K562 (cell line): ENCODE measurements at regions not wholly inside any gene's neighbourhood (a gene's known extent, or its start where the extent isn't known, plus 50 kb on each side); places are given as distances from the start of the nearest gene placed in this dataset.

Experiments used
- ATAC-seq: fragments of 200-7000 bp; cut with Tn5 transposase; 3 replicates; pipeline ENCODE4 v1.9.1; 2020; ENCODE audit warnings: moderate library complexity
- BruUV-seq: library from RNA; stranded (reverse); fragments of 400-500 nt; replicated peaks from 2 replicates; lab custom pipeline; 2021; lab: Mats Ljungman, UMichigan
- CTCF ChIA-PET: fragments of 300-600 bp; formaldehyde crosslinking; extraction: SDS; loops from one replicate; lab custom pipeline; 2021; ENCODE audit warnings: low intra/inter-chr PET ratio; lab: Yijun Ruan, JAX
- POLR2A ChIA-PET: fragments of 300-600, 350-650 bp; sonication (Branson Sonifier 250); formaldehyde crosslinking; extraction: SDS; loops from one replicate; lab custom pipeline; 2021; ENCODE audit warnings: antibody characterized with exemption, inconsistent platforms; lab: Yijun Ruan, JAX
- DNase-seq, 4 experiments: peaks; one replicate each; pipeline versions ENCODE4 v3.0.0 to v3.0.0-alpha.2; 2011 to 2018; ENCODE audit warnings: low spot score in 3 of 4, mixed read lengths in 3 of 4; ENCODE audit errors: extremely low read depth in 1 of 4
- FAIRE-seq: peaks from 2 replicates; lab custom pipeline; 2011; peaks lifted over from hg19 to GRCh38; lab: Jason Lieb, UNC
- H2AFZ ChIP-seq: 2 replicates; pipeline ENCODE4 v1.6.0; 2011; ENCODE audit warnings: low read depth, low read length, control low read depth, inconsistent platforms
- H3K27ac ChIP-seq: fragments of 200-600 bp; 3 replicates; pipeline ENCODE4 v1.8.0; 2011; ENCODE audit warnings: low read depth, mild to moderate bottlenecking, control low read depth, inconsistent platforms, low read length, moderate library complexity, mixed read lengths; ENCODE audit errors: extremely low read depth
- H3K27me3 ChIP-seq, 2 experiments: fragments of 300-600 bp in 1 of 2; 2 replicates in 1 of 2; 3 replicates in 1 of 2; pipeline versions ENCODE4 v1.6.0 to v1.8.0; 2011; ENCODE audit warnings: inconsistent platforms in 2 of 2, low read length in 2 of 2, mild to moderate bottlenecking in 1 of 2, mixed read lengths in 1 of 2, moderate library complexity in 1 of 2; ENCODE audit not compliant: control insufficient read depth in 2 of 2, insufficient read depth in 2 of 2
- H3K36me3 ChIP-seq: fragments of 300-600 bp; 3 replicates; pipeline ENCODE4 v1.8.0; 2011; ENCODE audit warnings: mild to moderate bottlenecking, low read length, inconsistent platforms; ENCODE audit not compliant: control insufficient read depth, insufficient read depth
- H3K4me1 ChIP-seq, 2 experiments: fragments of 200-600 bp in 1 of 2; replicated peaks in 1 of 2; 2 replicates in 1 of 2; 3 replicates in 1 of 2; pipeline versions ENCODE4 v1.5.1 to v1.8.0; 2011; ENCODE audit warnings: inconsistent platforms in 2 of 2, low read length in 2 of 2, mild to moderate bottlenecking in 1 of 2, mixed read lengths in 1 of 2, moderate library complexity in 1 of 2; ENCODE audit not compliant: control insufficient read depth in 2 of 2, insufficient read depth in 2 of 2
- H3K4me2 ChIP-seq: 2 replicates; pipeline ENCODE4 v1.6.1; 2011; ENCODE audit warnings: low read length, control low read depth, inconsistent platforms, mixed read lengths; ENCODE audit not compliant: insufficient read depth
- H3K4me3 ChIP-seq: fragments of 200-600 bp; sonication (generic), shearing (Covaris generic); 2 replicates; pipeline ENCODE4 v1.5.1; 2016; ENCODE audit warnings: control low read depth, inconsistent platforms
- H3K79me2 ChIP-seq: fragments of 200-600 bp; 3 replicates; pipeline ENCODE4 v1.8.0; 2011; ENCODE audit warnings: low read length, inconsistent platforms; ENCODE audit not compliant: control insufficient read depth, insufficient read depth
- H3K9ac ChIP-seq, 2 experiments: 2 replicates each; pipeline versions ENCODE4 v1.6.0 to v1.6.1; 2011; ENCODE audit warnings: low read depth in 2 of 2, low read length in 2 of 2, control low read depth in 1 of 2, inconsistent platforms in 1 of 2, mild to moderate bottlenecking in 1 of 2, mixed read lengths in 1 of 2; ENCODE audit not compliant: insufficient read depth in 1 of 2
- H3K9me1 ChIP-seq: one replicate; pipeline ENCODE4 v1.6.0; 2011; ENCODE audit warnings: inconsistent platforms, mild to moderate bottlenecking, low read length, moderate library complexity; ENCODE audit not compliant: control insufficient read depth, insufficient read depth
- H3K9me3 ChIP-seq: replicated peaks from 2 replicates; pipeline ENCODE4 v1.5.1; 2011; ENCODE audit warnings: low read depth, low read length, inconsistent platforms; ENCODE audit not compliant: control insufficient read depth, insufficient read depth
- H4K20me1 ChIP-seq: replicated peaks from 2 replicates; pipeline ENCODE4 v1.6.1; 2011; ENCODE audit warnings: low read length, inconsistent platforms, mixed read lengths; ENCODE audit not compliant: control insufficient read depth, insufficient read depth
- BACH1 ChIP-seq: fragments of 200-800 bp; sonication (Bioruptor generic); IDR thresholded peaks from 2 replicates; pipeline ENCODE4 v1.6.1; 2016; ENCODE audit warnings: missing genetic modification characterization, missing compliant biosample characterization
- C11orf30 ChIP-seq: fragments of 450-650 bp; IDR thresholded peaks from 2 replicates; pipeline ENCODE4 v1.6.1; 2016; ENCODE audit warnings: low read depth, mild to moderate bottlenecking
- HBP1 ChIP-seq: fragments of 450-650 bp; formaldehyde crosslinking; IDR thresholded peaks from 2 replicates; pipeline ENCODE4 v1.4.0; 2022; ENCODE audit warnings: missing genetic modification characterization
- HOXB6 ChIP-seq: fragments of 250-450 bp; sonication (Bioruptor Pico); IDR thresholded peaks from 2 replicates; pipeline ENCODE4 v1.5.1; 2022; ENCODE audit warnings: mild to moderate bottlenecking, borderline replicate concordance
- KAT8 ChIP-seq: fragments of 450-650 bp; IDR thresholded peaks from 2 replicates; pipeline ENCODE4 v1.6.1; 2016; ENCODE audit warnings: low read depth, mild to moderate bottlenecking
- MYBL2 ChIP-seq, 2 experiments: fragments of 450-650 bp in 1 of 2; sonication (generic) in 1 of 2; formaldehyde crosslinking in 1 of 2; IDR thresholded peaks; 2 replicates each; pipeline versions ENCODE4 v1.6.1 to v1.8.1; 2017 to 2022; ENCODE audit warnings: borderline replicate concordance in 1 of 2, inconsistent platforms in 1 of 2, low read depth in 1 of 2, mild to moderate bottlenecking in 1 of 2, missing genetic modification reagents in 1 of 2, moderate library complexity in 1 of 2
- POLR2G ChIP-seq: fragments of 200-400 bp; formaldehyde crosslinking; IDR thresholded peaks from 2 replicates; pipeline ENCODE4 v1.6.1; 2017; ENCODE audit warnings: low read depth, mild to moderate bottlenecking, antibody characterized with exemption, low read length, moderate library complexity
- ZNF197 ChIP-seq: fragments of 200-800 bp; sonication (Bioruptor generic); IDR thresholded peaks from 2 replicates; pipeline ENCODE4 v1.6.1; 2016; ENCODE audit warnings: low read depth, missing genetic modification characterization, missing compliant biosample characterization
- ZNF41 ChIP-seq: fragments of 250-450 bp; sonication (Bioruptor Pico); conservative IDR thresholded peaks from 2 replicates; pipeline ENCODE4 v1.4.0; 2020; ENCODE audit warnings: mild to moderate bottlenecking
- ZNF785 ChIP-seq: fragments of 250-450 bp; sonication (Bioruptor Pico); IDR thresholded peaks from 2 replicates; pipeline ENCODE4 v1.4.0; 2020; ENCODE audit warnings: mild to moderate bottlenecking
- ZNF830 ChIP-seq: fragments of 250-450 bp; sonication (Bioruptor Pico); IDR thresholded peaks from 2 replicates; pipeline ENCODE4 v1.5.0; 2021; ENCODE audit warnings: mild to moderate bottlenecking
- WGBS: fragments of 100-300 bp; shearing (Covaris generic); methylation state at CpG from one replicate; pipeline ENCODE4 v1.1.6; 2016; ENCODE audit warnings: low coverage, mixed read lengths; ENCODE audit not compliant: insufficient coverage; ENCODE audit errors: missing lambda C conversion rate; 5-methylcytosine and 5-hydroxymethylcytosine counted together
- in situ Hi-C: fragments of 300-500 bp; cut with MboI; formaldehyde crosslinking; loops from 4 replicates; pipeline ENCODE4 v1.15.0; 2018; ENCODE audit warnings: inconsistent platforms, mixed read lengths
- intact Hi-C: fragments of 100-400 bp; cut with micrococcal nuclease; formaldehyde crosslinking; loops from 2 replicates; pipeline ENCODE4 v1.14.2; 2022

GRCh38 chr13:83589814-83590213 is 292.5 kb downstream of the SLITRK1 start (continued):
- TF ChIP-seq ZNF830 (no peak), KAT8 (no peak), ZNF197 (CRISPR knock-in tag) (no peak), C11orf30 (peak; percentile 46; the same call in 1 of the 2 replicates), MYBL2 (IDR thresholded peaks at IDR 0.05; ENCODE audit: low read depth) (no peak), MYBL2 (CRISPR knock-in tag; IDR thresholded peaks at IDR 0.05; ENCODE audit: borderline replicate concordance) (no peak), ZNF785 (CRISPR knock-in tag) (no peak), POLR2G (no peak)
- TF ChIP-seq, all 486 proteins: peak for 5

GRCh38 chr13:83577183-83577582 is 305.1 kb downstream of the SLITRK1 start:
- no peak for ATAC-seq
- ChIA-PET POLR2A (no interaction called here), CTCF (no interaction called here)
- no peak for DNase-seq
- no peaks in the 10 kb centered on the region for H3K27me3 ChIP-seq
- no peak overlapping the region for H2AFZ ChIP-seq
- in situ Hi-C loops (no loop called here), intact Hi-C loops (no loop called here)
- no TSS peak for BruUV-seq
- no peaks in the 10 kb centered on the region for H4K20me1 ChIP-seq
- no peak for FAIRE-seq
- H3K4me1 ChIP-seq, result no peaks in the 10 kb centered on the region
- H3K9me1 ChIP-seq, result no peaks in the 10 kb centered on the region
- WGBS, result 4% methylated on average over 2 of the region's 2 CpGs
- no peak overlapping the region for H3K27ac ChIP-seq
- H3K79me2 ChIP-seq, result no peaks in the 10 kb centered on the region
- no peak overlapping the region for H3K9ac ChIP-seq
- H3K9me3 ChIP-seq, result no peaks in the 10 kb centered on the region
- no peak overlapping the region for H3K4me3 ChIP-seq
- no peaks in the 10 kb centered on the region for H3K36me3 ChIP-seq
- H3K4me2 ChIP-seq, result no peak overlapping the region
- TF ChIP-seq HBP1 (CRISPR knock-in tag) (no peak), HOXB6 (CRISPR knock-in tag) (no peak), ZNF41 (no peak), BACH1 (tag) (no peak)
